ENCODE measurements at regions not wholly inside any gene's neighbourhood (a gene's known extent, or its start where the extent isn't known, plus 50 kb on each side); places are given as distances from the start of the nearest gene placed in this dataset.

DNA sequence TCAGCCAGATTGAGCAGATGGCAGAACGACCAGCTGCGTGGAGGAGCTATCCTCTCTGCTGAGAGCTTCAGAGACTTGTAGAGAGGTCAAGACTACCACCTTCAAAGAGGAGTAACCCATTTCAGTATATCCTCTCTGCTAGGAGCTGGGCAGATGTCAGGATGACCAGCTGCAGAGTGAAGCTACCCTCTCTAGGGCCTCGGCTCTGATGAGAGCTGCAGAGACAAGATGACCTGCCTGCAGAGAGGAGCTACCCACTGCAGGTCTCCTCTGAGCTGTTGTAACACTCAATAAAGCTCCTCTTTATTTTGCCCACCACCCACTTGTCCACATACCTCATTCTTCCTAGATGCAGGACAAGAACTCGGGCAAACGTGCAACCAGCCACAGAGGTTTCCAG, 1522.7 kb downstream of the OTOL1 start:
- TF ChIP-seq, protein P1, sequence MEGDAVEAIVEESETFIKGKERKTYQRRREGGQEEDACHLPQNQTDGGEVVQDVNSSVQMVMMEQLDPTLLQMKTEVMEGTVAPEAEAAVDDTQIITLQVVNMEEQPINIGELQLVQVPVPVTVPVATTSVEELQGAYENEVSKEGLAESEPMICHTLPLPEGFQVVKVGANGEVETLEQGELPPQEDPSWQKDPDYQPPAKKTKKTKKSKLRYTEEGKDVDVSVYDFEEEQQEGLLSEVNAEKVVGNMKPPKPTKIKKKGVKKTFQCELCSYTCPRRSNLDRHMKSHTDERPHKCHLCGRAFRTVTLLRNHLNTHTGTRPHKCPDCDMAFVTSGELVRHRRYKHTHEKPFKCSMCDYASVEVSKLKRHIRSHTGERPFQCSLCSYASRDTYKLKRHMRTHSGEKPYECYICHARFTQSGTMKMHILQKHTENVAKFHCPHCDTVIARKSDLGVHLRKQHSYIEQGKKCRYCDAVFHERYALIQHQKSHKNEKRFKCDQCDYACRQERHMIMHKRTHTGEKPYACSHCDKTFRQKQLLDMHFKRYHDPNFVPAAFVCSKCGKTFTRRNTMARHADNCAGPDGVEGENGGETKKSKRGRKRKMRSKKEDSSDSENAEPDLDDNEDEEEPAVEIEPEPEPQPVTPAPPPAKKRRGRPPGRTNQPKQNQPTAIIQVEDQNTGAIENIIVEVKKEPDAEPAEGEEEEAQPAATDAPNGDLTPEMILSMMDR (conservative IDR thresholded peaks at IDR 0.05; ENCODE audit: low read length) = no peak
- TF ChIP-seq EZH2phosphoT487 (IDR thresholded peaks at IDR 0.05; ENCODE audit: borderline replicate concordance, low read depth, low read length) = no peak

All from OCI-LY7 (cell line).